ENCODE measurements at regions not wholly inside any gene's neighbourhood (a gene's known extent, or its start where the extent isn't known, plus 50 kb on each side); places are given as distances from the start of the nearest gene placed in this dataset.
"Not testable (repeated sequence)": the region's sequence is repeated elsewhere in the genome, so short reads cannot be mapped to it uniquely, and the experiment has no call there.

DNA sequence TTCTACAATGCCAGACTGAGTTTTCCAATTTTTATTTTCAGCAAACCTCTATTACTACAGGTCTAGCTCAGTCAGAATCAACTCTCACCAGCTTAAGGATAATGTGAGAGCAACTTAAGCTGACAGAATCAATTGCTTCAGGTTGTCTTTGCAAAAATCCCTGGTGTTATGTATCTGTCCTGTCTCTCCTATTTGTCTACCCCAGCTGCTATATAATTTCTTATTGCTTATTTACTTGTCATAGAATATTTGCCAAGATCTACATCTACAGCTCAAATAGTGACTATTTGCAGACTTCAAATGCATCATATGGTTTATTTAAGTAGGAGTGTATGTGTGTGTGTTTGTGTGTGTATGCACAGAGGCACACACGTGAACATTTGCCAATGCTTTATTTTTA lies 54.1 kb downstream of the FOXG1 start:
- DNase-seq (ENCODE audit: extremely low read depth, low read depth), result no peak
- H3K4me3 ChIP-seq (replicated peaks; ENCODE audit: low read depth, low read length), result no peak overlapping the region
- TF ChIP-seq, protein P1, sequence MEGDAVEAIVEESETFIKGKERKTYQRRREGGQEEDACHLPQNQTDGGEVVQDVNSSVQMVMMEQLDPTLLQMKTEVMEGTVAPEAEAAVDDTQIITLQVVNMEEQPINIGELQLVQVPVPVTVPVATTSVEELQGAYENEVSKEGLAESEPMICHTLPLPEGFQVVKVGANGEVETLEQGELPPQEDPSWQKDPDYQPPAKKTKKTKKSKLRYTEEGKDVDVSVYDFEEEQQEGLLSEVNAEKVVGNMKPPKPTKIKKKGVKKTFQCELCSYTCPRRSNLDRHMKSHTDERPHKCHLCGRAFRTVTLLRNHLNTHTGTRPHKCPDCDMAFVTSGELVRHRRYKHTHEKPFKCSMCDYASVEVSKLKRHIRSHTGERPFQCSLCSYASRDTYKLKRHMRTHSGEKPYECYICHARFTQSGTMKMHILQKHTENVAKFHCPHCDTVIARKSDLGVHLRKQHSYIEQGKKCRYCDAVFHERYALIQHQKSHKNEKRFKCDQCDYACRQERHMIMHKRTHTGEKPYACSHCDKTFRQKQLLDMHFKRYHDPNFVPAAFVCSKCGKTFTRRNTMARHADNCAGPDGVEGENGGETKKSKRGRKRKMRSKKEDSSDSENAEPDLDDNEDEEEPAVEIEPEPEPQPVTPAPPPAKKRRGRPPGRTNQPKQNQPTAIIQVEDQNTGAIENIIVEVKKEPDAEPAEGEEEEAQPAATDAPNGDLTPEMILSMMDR (IDR thresholded peaks at IDR 0.05; ENCODE audit: low read depth, low read length, missing control alignments), result no peak

DNA sequence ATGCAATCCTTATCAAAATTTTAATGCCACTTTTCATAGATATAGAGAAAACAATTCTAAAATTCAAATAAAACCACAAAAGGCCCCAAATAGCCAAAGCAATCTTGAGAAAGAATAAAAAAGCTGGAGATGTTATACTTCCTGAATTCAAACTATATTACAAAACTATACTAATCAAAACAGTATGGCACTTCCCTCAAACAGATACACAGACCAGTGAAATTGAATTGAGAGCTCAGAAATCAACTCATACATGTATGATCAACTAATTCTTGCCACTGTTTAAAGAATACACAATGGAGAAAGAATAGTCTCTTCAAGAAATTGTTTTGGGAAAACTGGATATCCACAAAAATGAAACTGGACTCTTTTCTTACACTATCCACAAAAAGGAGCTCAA lies 55.4 kb downstream of the FOXG1 start:
- TF ChIP-seq, protein P1 (IDR thresholded peaks at IDR 0.05; ENCODE audit: low read depth, low read length, missing control alignments), result no peak
- DNase-seq (ENCODE audit: extremely low read depth, low read depth), result no peak
- H3K4me3 ChIP-seq (replicated peaks; ENCODE audit: low read depth, low read length), result no peak overlapping the region

DNA sequence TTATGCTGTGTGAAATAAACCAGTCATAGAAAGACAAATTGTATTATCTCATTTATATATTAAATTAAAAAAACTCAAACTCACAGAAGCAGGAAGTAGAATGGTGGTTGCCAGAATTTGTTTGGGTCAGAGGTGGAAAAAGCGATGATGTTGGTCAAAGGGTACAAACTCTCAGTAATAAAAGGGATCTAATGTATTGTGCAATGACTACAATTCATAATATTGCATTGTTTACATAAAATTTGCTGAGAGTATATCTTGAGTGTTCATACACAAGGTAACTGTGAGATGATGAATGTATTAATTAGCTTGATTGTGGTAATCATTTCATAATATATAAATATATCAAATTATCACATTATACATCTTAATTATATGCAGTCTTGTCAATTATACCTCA lies 56.7 kb downstream of the FOXG1 start:
- TF ChIP-seq, protein P1 (IDR thresholded peaks at IDR 0.05; ENCODE audit: low read depth, low read length, missing control alignments), result no peak
- DNase-seq (ENCODE audit: extremely low read depth, low read depth), result no peak
- no peak overlapping the region for H3K4me3 ChIP-seq (replicated peaks; ENCODE audit: low read depth, low read length)

DNA sequence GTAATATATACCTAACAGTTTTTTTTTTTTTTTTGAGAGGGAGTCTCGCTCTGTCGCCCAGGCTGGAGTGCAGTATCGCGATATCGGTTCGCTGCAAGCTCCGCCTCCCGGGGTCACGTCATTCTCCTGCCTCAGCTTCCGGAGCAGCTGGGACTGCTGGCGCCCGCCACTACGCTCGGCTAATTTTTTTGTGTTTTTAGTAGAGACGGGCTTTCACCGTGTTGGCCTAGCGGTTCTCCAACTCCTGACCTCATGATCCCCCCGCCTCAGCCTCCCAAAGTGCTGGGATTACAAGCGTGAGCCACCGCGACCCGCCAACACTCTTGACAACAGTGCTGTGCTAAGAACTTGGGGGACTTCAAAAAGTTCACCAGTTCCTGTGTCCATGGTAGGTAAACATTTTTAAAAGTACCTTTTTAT lies 63.5 kb downstream of the FOXG1 start:
- TF ChIP-seq, protein P1 (IDR thresholded peaks at IDR 0.05; ENCODE audit: low read depth, low read length, missing control alignments), result no peak
- no peak for DNase-seq (ENCODE audit: extremely low read depth, low read depth)
- no peak overlapping the region for H3K4me3 ChIP-seq (replicated peaks; ENCODE audit: low read depth, low read length)

DNA sequence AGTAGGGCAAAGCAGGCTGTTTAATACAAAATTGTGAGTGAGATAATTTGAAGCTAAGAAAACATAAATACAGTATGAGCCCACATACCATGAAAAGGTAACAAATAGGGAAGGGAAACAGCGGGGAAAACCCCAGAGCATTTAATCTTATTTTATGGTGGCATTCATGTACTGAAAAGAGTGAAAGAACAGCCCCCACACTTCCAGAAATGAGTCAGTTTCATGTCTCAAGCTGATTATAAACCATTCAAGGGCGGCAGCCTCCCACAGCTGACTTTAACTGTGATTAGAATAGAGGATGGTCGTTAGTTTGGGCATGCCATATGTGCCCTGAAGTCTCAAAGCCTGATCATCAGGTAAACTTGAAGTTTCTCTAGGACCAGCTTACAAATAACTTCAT lies 64.5 kb downstream of the FOXG1 start:
- DNase-seq (ENCODE audit: extremely low read depth, low read depth), result no peak
- no peak overlapping the region for H3K4me3 ChIP-seq (replicated peaks; ENCODE audit: low read depth, low read length)
- TF ChIP-seq, protein P1 (IDR thresholded peaks at IDR 0.05; ENCODE audit: low read depth, low read length, missing control alignments), result no peak

DNA sequence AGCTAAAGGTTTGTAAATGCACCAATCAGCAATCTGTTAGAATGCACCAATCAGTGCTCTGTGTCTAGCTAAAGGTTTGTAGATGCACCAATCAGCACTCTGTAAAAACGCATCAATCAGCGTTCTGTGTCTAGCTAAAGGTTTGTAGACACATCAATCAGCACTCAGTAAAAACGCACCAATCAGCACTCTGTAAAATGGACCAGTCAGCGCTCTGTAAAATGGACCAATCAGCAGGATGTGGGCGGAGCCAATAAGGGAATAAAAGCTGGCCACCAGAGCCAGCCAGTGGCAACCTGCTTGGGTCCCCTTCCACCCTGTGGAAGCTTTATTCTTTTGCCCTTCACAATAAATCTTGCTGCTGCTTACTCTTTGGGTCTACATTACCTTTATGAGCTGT lies 76.0 kb downstream of the FOXG1 start:
- not testable (repeated sequence) for DNase-seq (ENCODE audit: extremely low read depth, low read depth)

DNA sequence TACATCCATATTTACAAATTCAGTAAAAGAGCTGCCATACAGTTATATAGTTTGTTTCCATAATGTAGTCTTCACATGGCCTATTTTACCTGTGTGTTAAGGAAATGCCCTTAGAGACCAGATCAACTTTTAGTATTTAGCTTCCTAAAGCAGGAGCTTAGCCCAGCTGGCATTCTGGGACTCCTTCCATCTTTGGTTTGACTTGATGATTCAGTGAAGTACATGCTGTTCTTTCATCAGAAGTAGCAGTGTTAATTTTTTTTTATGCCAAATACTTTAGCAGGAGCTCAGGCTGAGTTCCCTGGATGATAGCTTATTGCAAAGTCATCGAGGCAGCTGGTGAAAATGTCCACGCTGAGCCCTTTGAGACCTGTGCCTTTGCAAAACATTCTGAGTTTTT lies 101.0 kb downstream of the FOXG1 start:
- TF ChIP-seq, protein P1 (IDR thresholded peaks at IDR 0.05; ENCODE audit: low read depth, low read length, missing control alignments), result no peak
- no peak for DNase-seq (ENCODE audit: extremely low read depth, low read depth)
- no peak overlapping the region for H3K4me3 ChIP-seq (replicated peaks; ENCODE audit: low read depth, low read length)

More for the DNA sequence above, 76.0 kb downstream of the FOXG1 start:
- not testable (repeated sequence) for H3K4me3 ChIP-seq (replicated peaks; ENCODE audit: low read depth, low read length)
